Right kidney (tissue), 1 donor: ENCODE measurements at regions not wholly inside any gene's neighbourhood (a gene's known extent, or its start where the extent isn't known, plus 50 kb on each side); places are given as distances from the start of the nearest gene placed in this dataset.

Experiments used
- DNase-seq: peaks from one replicate; pipeline ENCODE4 v3.0.0-alpha.2; 2016

DNA sequence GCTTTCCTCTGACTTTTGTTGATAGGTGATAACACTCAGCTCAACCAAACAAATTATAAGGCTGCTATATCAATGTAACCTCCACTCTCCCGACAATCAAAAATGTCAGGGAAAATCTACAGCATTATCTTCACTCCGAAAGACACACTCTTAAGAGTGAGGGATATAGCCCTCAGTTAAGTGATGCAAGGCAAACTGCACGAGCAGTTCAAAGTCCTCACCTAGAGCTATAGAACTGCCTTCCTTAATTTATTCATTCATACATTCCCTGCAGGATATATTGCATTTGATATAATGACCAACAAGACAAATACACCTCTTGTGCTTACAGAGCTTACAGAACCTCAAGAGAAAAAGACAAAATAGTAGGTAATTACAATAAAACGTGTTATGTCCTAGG lies 378.1 kb downstream of the ELAVL2 start:
- no peak for DNase-seq

- no peak for DNase-seq
These were observed 374.1 kb downstream of the ELAVL2 start for GRCh38 chr9:23451802-23452418.

DNA sequence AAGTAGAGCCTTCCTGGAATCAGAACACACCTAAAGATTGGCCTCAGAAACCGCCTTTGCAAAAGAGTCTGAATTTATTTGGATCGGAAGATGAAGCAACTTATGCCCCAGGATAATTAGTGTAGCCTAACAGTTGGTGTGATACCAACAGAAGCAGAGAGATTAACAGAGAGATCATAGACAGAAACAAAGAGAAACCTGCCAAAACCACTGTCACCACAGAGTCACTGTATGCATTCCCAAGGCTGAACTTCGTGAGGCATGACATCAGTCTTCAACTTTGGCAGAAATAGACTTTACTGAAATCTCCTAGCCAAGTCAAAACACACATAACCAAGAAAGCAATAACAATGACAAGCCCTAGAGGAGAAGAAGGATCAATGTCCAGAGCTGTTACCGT lies 361.8 kb downstream of the ELAVL2 start:
- no peak for DNase-seq

DNA sequence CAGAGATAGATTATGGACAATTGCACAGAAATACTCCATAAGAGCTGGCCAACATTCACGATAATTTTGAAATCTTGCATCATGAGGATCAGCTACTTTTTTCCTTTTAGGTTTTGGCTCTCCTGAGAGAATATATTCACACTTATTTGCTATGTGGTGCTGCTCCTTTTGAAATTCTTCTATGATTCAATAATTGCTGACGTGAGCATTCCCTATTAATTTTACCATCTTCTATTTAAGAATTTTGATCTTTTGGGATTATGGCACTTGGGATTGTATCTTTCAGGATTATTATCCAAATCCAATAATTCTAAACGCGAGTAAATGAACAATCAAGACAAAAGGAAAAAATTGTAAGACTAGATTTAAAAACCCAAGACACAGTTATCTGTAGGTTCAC lies 358.8 kb downstream of the ELAVL2 start:
- DNase-seq: no peak

DNA sequence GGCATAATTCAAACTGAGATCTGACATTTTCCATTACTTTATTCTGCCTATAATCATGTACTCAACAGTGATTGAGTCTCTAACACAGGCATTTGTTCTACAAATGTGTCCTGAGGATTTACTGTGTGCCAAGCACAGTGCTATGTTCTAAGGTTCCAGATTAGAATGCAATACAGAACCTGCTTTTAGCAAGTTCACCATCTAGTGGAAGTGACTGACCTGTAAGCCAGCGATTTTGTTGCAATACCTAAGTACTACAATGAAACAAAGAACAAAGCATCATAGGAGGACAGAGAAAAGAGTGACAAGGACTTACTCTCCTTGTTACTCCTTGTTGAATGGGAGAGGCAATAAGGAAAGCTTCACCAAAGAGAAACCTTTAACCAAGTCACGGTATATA lies 348.1 kb downstream of the ELAVL2 start:
- DNase-seq: no peak

GRCh38 chr9:23483566-23483965 lies 342.5 kb downstream of the ELAVL2 start:
- no peak for DNase-seq

DNA sequence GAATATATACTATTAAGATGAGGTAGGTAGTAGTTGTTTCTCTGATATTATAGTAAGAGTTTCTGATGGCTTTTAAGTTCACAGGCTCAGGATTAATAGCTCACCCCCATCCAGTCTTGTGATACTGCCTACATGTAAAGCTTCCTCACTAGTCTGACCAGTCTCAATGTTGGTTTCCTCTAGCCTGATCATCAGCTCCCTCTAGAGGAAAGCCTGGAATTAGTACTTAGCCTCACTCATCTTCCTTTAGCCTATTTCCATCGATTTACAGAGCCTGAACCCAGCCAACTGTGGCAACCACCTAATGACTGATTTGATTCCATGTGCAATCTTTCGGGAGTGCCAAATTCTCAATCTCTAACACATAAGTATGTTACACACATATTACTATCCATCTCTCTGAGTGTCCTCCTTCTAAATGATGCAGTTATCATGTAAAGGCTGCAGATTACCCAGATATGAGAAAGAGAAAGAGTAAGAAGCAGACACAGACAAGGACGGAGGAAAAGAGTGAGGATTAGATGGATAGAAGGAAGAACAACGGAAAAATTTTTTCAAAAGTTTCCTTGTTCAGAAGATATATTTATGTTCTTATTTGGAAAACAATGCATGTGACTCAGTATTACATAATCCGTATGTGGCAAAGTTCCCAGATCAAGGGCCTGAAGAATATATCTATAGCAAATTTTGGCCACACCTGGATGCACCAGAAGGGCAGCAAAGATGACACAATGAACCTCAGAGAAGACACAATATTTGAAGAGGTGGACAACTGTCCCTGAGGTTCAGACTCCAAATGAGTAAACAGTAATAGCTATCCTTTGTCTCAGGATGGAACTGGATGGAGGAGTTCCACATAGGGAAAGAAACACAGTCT lies 333.7 kb downstream of the ELAVL2 start:
- peak; percentile 2 for DNase-seq

GRCh38 chr9:23493219-23493618 lies 332.8 kb downstream of the ELAVL2 start:
- no peak for DNase-seq

DNA sequence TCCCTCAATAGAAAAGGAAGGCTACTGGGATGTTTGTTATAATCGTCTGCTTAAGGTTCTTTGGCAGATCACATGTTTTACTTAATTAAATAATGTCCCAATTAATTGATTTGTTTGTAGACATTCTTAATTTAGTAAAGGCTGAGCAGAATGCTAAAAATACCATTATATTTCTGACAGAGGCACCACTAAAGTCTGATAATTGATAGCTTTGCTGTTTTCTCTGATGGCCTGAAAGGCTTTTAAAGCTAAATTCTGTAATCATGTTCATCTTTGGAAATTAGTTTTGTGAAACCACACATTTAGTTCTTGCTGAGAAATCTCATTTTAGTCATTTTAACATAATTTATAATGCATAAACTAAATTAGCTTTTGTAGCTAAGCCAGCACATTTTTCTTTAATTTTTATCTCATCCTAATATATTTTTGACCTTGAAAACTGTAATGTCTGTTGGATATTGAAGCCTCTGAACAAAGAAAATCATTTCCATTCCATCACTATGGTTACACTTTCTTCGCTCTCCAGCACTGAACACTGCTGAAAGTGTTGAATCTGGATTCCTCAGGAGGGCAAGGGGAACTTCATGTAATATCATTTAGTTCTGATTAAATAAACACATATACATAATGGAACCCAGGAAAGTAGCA lies 329.4 kb downstream of the ELAVL2 start:
- DNase-seq: no peak

DNA sequence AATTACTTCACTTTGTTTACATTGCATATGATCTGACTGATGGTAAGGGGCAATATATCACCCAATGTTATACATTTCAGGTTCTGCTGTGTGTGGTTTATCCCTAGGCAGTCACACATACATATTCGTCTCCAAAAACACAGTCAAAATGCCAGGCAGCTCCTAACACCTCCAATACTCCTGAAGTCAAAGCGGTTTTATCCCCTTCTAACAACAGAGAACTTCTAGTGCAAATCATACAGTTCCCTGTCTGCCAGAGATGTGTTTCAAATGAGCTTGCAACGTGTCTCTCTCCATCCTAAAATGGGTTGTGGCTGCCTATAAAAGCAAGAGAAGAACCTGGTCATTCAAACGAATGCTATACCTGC lies 328.9 kb downstream of the ELAVL2 start:
- no peak for DNase-seq

DNA sequence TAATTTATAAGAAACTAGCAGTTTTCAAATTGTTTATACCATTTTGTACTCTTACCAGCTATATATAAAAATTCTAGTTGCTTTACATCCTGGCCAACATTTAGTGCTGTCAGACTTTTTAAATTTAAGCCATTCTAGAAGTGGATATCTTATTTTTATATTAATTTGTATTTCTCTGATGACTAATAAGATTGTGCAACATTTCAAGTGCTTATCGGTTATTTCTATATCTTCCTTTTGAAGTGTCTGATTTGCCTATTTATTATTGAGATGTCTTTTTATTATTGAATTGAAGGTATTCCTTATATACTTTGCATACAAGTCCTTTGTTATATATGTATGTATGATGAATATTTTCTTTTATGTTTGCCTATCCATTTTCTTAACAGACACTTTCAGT lies 324.0 kb downstream of the ELAVL2 start:
- DNase-seq: no peak

- no peak for DNase-seq
These were observed 303.1 kb downstream of the ELAVL2 start for GRCh38 chr9:23522952-23523351.

DNA sequence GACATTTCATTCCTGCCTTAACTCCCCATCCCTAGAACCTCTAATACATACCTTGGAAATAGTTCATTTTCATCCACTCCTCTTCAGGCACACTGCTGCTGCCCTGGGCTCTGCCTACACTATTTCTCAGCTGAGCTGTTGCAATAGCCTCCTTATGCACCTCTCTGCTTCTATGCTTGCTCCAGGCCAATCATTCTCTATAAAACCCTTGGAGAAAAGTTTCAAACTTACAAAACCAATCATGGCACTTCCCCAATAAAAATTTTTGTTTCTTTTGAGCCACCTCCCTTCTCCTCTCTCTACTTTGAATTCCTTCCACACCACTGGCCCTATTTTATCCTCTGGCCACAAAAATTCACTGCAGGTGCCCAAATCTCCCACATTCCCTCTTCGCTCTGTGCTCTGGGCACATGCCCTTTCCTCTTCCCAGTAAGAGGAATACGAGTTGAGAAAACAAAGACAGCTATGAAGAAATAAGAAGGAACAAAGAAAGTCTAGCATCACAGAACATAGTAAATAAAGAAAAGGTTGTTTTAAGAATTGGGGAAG lies 301.4 kb downstream of the ELAVL2 start:
- no peak for DNase-seq

DNA sequence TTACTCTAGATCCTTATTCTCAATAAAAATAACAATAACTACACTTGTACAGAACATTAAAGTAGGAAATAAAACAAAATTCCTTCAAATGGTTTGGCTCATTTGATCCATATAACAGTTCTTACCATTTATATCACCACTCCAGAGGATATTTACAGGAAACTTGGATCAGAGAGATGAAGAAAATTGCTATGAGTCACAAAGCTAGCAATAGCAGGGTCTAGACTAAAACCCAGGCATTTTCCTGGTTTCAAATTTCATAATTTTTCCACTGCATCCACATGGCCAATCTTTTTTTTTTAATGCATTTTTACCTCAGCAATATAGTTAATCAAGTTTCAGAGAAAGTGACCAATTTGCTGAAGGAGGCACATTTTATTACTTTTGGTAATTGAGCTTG lies 299.2 kb downstream of the ELAVL2 start:
- no peak for DNase-seq

- no peak for DNase-seq
These were observed 293.8 kb downstream of the ELAVL2 start for GRCh38 chr9:23532282-23532681.

- no peak for DNase-seq
These were observed 288.6 kb downstream of the ELAVL2 start for GRCh38 chr9:23537192-23538066.

- peak; percentile 54 for DNase-seq
These were observed 288.0 kb downstream of the ELAVL2 start for GRCh38 chr9:23538067-23538402.

DNA sequence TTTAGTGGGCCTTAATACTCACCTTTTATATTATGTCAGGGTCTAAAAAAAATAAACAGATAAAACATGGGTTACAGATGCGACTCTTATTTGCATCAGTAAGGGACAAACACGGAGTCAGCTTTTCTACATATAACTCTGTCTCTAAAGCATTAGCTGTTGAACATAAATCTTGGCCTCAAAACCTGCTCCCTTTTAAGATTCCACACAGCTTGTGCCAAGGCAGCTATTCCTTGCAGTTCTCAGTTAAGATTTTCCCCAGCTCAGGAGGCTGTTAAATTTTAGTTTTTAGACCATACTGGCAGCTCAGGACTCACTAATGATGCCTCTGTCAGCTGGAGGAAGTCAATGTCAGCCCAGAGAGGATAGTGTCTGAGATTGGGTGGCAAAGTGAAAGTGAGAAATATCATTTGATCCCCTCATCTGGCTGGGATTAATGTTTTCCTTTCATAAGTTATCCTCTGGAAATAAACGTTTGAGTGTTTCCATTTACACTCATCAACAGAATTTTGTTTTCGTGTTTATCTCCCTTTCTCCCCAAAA lies 287.5 kb downstream of the ELAVL2 start:
- DNase-seq: no peak

DNA sequence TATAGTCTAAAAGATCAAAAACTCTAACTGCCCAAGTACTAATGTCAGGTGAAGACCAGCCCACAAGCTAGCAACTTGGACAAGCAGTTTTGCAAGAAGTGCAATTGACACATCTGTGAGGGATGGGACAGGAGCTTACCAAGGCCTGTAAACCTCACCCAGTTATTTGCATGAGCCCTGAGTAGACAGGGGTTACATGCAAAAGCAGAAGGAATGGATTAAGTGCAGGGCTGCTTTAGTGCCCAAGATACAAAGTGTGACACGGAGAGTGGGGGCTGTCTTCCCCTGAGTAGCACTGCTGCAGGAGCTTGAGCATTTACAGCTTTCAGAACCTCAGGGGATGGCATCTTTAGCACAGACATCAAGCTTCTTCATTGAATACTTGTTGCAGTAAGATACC lies 286.7 kb downstream of the ELAVL2 start:
- DNase-seq: no peak

- DNase-seq: no peak
These were observed 284.1 kb downstream of the ELAVL2 start for GRCh38 chr9:23541976-23542375.

DNA sequence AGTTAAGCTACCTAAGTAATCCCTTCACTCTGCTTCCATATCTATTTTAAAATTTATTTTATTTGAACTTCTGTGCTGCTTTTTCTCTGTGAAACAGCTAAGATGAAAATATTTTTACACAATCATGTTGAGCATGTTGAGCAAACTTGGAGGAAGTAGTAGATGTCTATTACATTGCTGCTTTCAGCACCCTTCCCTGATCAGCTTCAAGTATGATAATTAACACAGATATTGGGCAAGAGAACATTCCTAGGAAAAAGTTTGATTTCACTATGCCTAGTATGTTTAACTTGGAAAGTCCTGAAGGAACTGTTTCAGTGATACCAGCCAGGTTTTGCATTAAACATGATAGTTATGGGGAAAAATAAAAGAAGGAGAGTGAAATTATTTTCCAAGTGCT lies 283.6 kb downstream of the ELAVL2 start:
- no peak for DNase-seq

- no peak for DNase-seq
These were observed 283.1 kb downstream of the ELAVL2 start for GRCh38 chr9:23542927-23543326.
